Gastrocnemius medialis (tissue), 4 donors: ENCODE measurements at regions not wholly inside any gene's neighbourhood (a gene's known extent, or its start where the extent isn't known, plus 50 kb on each side); places are given as distances from the start of the nearest gene placed in this dataset.

Source experiments
- CTCF ChIP-seq, 5 experiments: fragments of 450-650 bp in 3 of 5; fragments of 200-600 bp in 2 of 5; sonication (generic) in 2 of 5; IDR thresholded peaks in 4 of 5; conservative IDR thresholded peaks in 1 of 5; 1 replicate in 4 of 5; 2 replicates in 1 of 5; pipeline ENCODE4 v1.5.1; 2016 to 2019; ENCODE audit warnings: antibody characterized with exemption in 5 of 5, mild to moderate bottlenecking in 3 of 5, moderate library complexity in 3 of 5
- POLR2A ChIP-seq, 2 donors: fragments of 450-650 bp; IDR thresholded peaks; one replicate each; pipeline ENCODE4 v1.6.1; 2017; ENCODE audit warnings: antibody characterized with exemption in 2 of 2, mild to moderate bottlenecking in 2 of 2, moderate library complexity in 2 of 2

GRCh38 chr10:44675387-44675874, 235.7 kb upstream of the TMEM72 start:
- TF ChIP-seq CTCF (IDR thresholded peaks at IDR 0.05 in 4 of 5, conservative IDR thresholded peaks at IDR 0.05 in 1 of 5) (no peak), POLR2A (IDR thresholded peaks at IDR 0.05) (no peak)
